IMR-90 (cell line): ENCODE measurements at regions not wholly inside any gene's neighbourhood (a gene's known extent, or its start where the extent isn't known, plus 50 kb on each side); places are given as distances from the start of the nearest gene placed in this dataset.

Experiments
- ATAC-seq: fragments of 200-7000 bp; cut with Tn5 transposase; 2 replicates; pipeline ENCODE4 v1.9.1; 2020; ENCODE audit warnings: low read depth, mild to moderate bottlenecking, moderate library complexity
- BruUV-seq: library from RNA; stranded (reverse); fragments of 400-500 nt; replicated peaks from 2 replicates; lab custom pipeline; 2021; lab: Mats Ljungman, UMichigan
- CTCF ChIA-PET: fragments of 300-600 bp; formaldehyde crosslinking; extraction: SDS; loops from one replicate; lab custom pipeline; 2021; ENCODE audit warnings: antibody characterized with exemption; lab: Yijun Ruan, JAX
- POLR2A ChIA-PET: fragments of 300-600 bp; sonication (Branson Sonifier 250); formaldehyde crosslinking; loops from one replicate; lab custom pipeline; 2022; ENCODE audit warnings: antibody characterized with exemption; ENCODE audit not compliant: unreplicated experiment; lab: Charles Lee
- DNase-seq: peaks from one replicate; pipeline ENCODE4 v3.0.0; 2013
- H2AFZ ChIP-seq: replicated peaks from 2 replicates; pipeline ENCODE3; 2013; ENCODE audit warnings: low read length, mild to moderate bottlenecking; ENCODE audit not compliant: poor library complexity
- H2AK5ac ChIP-seq: 2 replicates; pipeline ENCODE4 v1.6.1; 2013; ENCODE audit warnings: low read depth, low read length, inconsistent platforms
- H2AK9ac ChIP-seq: replicated peaks from 2 replicates; pipeline ENCODE3; 2013; ENCODE audit warnings: mild to moderate bottlenecking, low read depth, low read length, moderate library complexity; ENCODE audit not compliant: poor library complexity
- H2BK120ac ChIP-seq: 2 replicates; pipeline ENCODE4 v1.6.1; 2013; ENCODE audit warnings: low read depth, low read length, inconsistent platforms
- H2BK15ac ChIP-seq: 3 replicates; pipeline ENCODE4 v1.6.1; 2013; ENCODE audit warnings: low read depth, low read length, inconsistent platforms
- H2BK20ac ChIP-seq: 2 replicates; pipeline ENCODE4 v1.6.1; 2013; ENCODE audit warnings: low read depth, mild to moderate bottlenecking, inconsistent platforms, low read length, moderate library complexity
- H2BK5ac ChIP-seq: 2 replicates; pipeline ENCODE4 v1.6.1; 2013; ENCODE audit warnings: mild to moderate bottlenecking, low read depth, low read length, inconsistent platforms; ENCODE audit not compliant: poor library complexity, severe bottlenecking
- H3K14ac ChIP-seq: replicated peaks from 2 replicates; pipeline ENCODE4 v1.6.1; 2013; ENCODE audit warnings: low read depth, low read length, inconsistent platforms
- H3K18ac ChIP-seq: 2 replicates; pipeline ENCODE4 v1.6.1; 2013; ENCODE audit warnings: low read depth, low read length, control low read depth
- H3K23ac ChIP-seq: 2 replicates; pipeline ENCODE4 v1.6.1; 2013; ENCODE audit warnings: low read depth, low read length, inconsistent platforms
- H3K27ac ChIP-seq: 2 replicates; pipeline ENCODE4 v1.5.1; 2013; ENCODE audit warnings: mild to moderate bottlenecking, control low read depth, low read length; ENCODE audit not compliant: insufficient read depth
- H3K27me3 ChIP-seq: 2 replicates; pipeline ENCODE4 v1.6.1; 2013; ENCODE audit warnings: low read length; ENCODE audit not compliant: control insufficient read depth, insufficient read depth
- H3K36me3 ChIP-seq: 2 replicates; pipeline ENCODE4 v1.6.1; 2013; ENCODE audit warnings: low read length, mixed read lengths; ENCODE audit not compliant: control insufficient read depth, insufficient read depth
- H3K4ac ChIP-seq: 2 replicates; pipeline ENCODE4 v1.6.1; 2013; ENCODE audit warnings: low read depth, low read length, inconsistent platforms
- H3K4me1 ChIP-seq: 2 replicates; pipeline ENCODE4 v1.6.1; 2013; ENCODE audit warnings: low read length, mixed read lengths; ENCODE audit not compliant: control insufficient read depth, insufficient read depth
- H3K4me2 ChIP-seq: 2 replicates; pipeline ENCODE4 v1.6.1; 2013; ENCODE audit warnings: low read depth, mild to moderate bottlenecking, control low read depth, low read length, moderate library complexity
- H3K4me3 ChIP-seq: 2 replicates; pipeline ENCODE4 v1.5.1; 2013; ENCODE audit warnings: low read depth, mild to moderate bottlenecking, control low read depth, low read length, moderate library complexity; ENCODE audit not compliant: insufficient read depth
- H3K56ac ChIP-seq: 2 replicates; pipeline ENCODE4 v1.6.1; 2013; ENCODE audit warnings: low read length, inconsistent platforms; ENCODE audit not compliant: insufficient read depth; ENCODE audit errors: extremely low read depth
- H3K79me1 ChIP-seq, 2 experiments: 2 replicates each; pipeline ENCODE4 v1.6.1; 2013; ENCODE audit warnings: low read length in 2 of 2, inconsistent platforms in 1 of 2, low read depth in 1 of 2
- H3K9ac ChIP-seq: 2 replicates; pipeline ENCODE4 v1.6.1; 2013; ENCODE audit warnings: low read depth, low read length, control low read depth
- H3K9me1 ChIP-seq: 2 replicates; pipeline ENCODE4 v1.6.1; 2013; ENCODE audit warnings: low read length, inconsistent platforms; ENCODE audit not compliant: insufficient read depth
- H3K9me3 ChIP-seq: 2 replicates; pipeline ENCODE4 v1.6.1; 2013; ENCODE audit warnings: low read length; ENCODE audit not compliant: control insufficient read depth, insufficient read depth
- H4K20me1 ChIP-seq: 2 replicates; pipeline ENCODE4 v1.6.1; 2013; ENCODE audit warnings: low read length, inconsistent platforms; ENCODE audit not compliant: insufficient read depth
- H4K5ac ChIP-seq: 2 replicates; pipeline ENCODE4 v1.6.1; 2013; ENCODE audit warnings: mild to moderate bottlenecking, low read depth, low read length, control low read depth
- H4K8ac ChIP-seq, 2 experiments: 2 replicates each; pipeline ENCODE4 v1.6.1; 2013; ENCODE audit warnings: low read depth in 2 of 2, low read length in 2 of 2, control low read depth in 1 of 2, inconsistent platforms in 1 of 2
- H4K91ac ChIP-seq: 2 replicates; pipeline ENCODE4 v1.6.1; 2013; ENCODE audit warnings: low read depth, low read length, inconsistent platforms; ENCODE audit not compliant: insufficient read depth
- CEBPB ChIP-seq: IDR thresholded peaks from 2 replicates; pipeline ENCODE4 v1.6.1; 2012; ENCODE audit warnings: low read depth, low read length, improper control_type of control experiment
- CHD1 ChIP-seq: IDR thresholded peaks from 2 replicates; pipeline ENCODE4 v1.6.1; 2012; ENCODE audit warnings: low read depth, low read length, improper control_type of control experiment
- CTCF ChIP-seq: conservative IDR thresholded peaks from 2 replicates; pipeline ENCODE4 v1.5.1; 2012; ENCODE audit warnings: mild to moderate bottlenecking, low read depth, low read length, improper control_type of control experiment
- FOS ChIP-seq: fragments of 150-350 bp; IDR thresholded peaks from 2 replicates; pipeline ENCODE4 v1.6.1; 2016; ENCODE audit warnings: low read depth, low read length
- MAZ ChIP-seq: IDR thresholded peaks from 2 replicates; pipeline ENCODE4 v1.6.1; 2012; ENCODE audit warnings: low read depth, mild to moderate bottlenecking, low read length, improper control_type of control experiment, moderate library complexity, borderline replicate concordance
- NFE2L2 ChIP-seq: fragments of 150-350 bp; IDR thresholded peaks from 2 replicates; pipeline ENCODE4 v1.6.1; 2016; ENCODE audit warnings: low read depth, mild to moderate bottlenecking, low read length
- POLR2A ChIP-seq: IDR thresholded peaks from 2 replicates; pipeline ENCODE4 v1.6.1; 2012; ENCODE audit warnings: mild to moderate bottlenecking, low read depth, low read length
- RAD21 ChIP-seq: IDR thresholded peaks from 2 replicates; pipeline ENCODE4 v1.6.1; 2012; ENCODE audit warnings: low read length, improper control_type of control experiment
- RCOR1 ChIP-seq: IDR thresholded peaks from 2 replicates; pipeline ENCODE4 v1.6.1; 2012; ENCODE audit warnings: mild to moderate bottlenecking, low read length, improper control_type of control experiment; ENCODE audit not compliant: insufficient replicate concordance
- RFX5 ChIP-seq: IDR thresholded peaks from 2 replicates; pipeline ENCODE4 v1.8.0; 2012; ENCODE audit warnings: low read depth, mild to moderate bottlenecking, low read length, moderate library complexity
- USF2 ChIP-seq: fragments of 150-350 bp; IDR thresholded peaks from 2 replicates; pipeline ENCODE4 v1.6.1; 2017; ENCODE audit warnings: mild to moderate bottlenecking, antibody characterized with exemption, low read length, low read depth
- WGBS, 2 experiments: methylation state at CpG; one replicate each; pipeline versions ENCODE4 v1.1.5 to v1.1.7; 2013; ENCODE audit warnings: missing lambda C conversion rate in 2 of 2; ENCODE audit not compliant: insufficient read length in 1 of 2; ENCODE audit errors: extremely low coverage in 2 of 2; 5-methylcytosine and 5-hydroxymethylcytosine counted together
- dilution Hi-C: fragments of 300-500 bp; cut with HindIII; formaldehyde crosslinking; loops from one replicate; pipeline ENCODE4 v1.14.3; 2018; ENCODE audit warnings: low sequenced_read_pairs; ENCODE audit not compliant: unreplicated experiment
- in situ Hi-C: fragments of 300-500 bp; cut with MboI; formaldehyde crosslinking; loops from 3 replicates; pipeline ENCODE4 v1.14.3; 2019; ENCODE audit warnings: low sequenced_read_pairs, inconsistent platforms, mixed read lengths
- intact Hi-C: fragments of 100-400 bp; cut with micrococcal nuclease; formaldehyde crosslinking; loops from 2 replicates; pipeline ENCODE4 v1.10.0; 2022

DNA sequence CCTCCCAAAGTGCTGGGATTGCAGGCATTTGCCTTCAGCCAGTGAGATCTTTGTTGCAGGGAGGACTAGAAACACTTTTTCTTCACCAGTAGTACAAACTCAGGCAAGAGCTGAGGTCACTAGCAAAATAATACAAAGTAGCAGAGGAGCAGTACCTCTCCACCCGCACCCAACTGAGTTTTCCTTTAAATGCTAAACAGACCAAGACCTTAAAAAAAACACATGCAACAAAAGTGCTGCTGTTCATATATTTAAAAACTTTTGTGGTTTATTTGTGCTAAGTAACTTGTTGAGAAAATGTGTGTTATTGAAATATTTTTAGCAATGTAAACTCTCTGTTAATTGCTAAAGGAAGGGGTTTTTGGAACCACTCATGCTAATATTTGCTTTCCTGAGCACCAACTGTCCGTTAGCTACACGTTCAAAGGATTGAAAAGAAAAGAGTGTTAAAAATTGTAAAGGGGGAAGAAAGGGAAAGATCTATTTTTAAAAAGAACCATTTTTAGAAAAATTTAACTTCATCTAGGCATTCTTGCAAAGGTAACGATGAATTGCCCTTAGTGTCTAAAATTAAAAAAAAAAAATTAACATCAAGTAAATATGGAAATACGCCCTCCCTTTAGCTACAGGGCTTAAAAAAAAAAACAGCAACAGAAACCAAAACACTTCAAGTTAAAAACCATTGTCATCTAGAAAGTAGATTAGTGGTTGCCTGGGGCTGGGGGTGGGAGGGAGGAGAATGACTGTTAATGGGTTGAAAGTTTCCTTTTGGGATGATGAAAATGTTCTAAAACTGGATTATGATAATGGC lies 114.0 kb upstream of the KRAS start:
- Histone ChIP-seq H3K4me3 (no peak overlapping the region), H3K14ac (no peak overlapping the region), H2BK20ac (no peak overlapping the region), H3K9me3 (no peaks in the 10 kb centered on the region), H3K9ac (no peak overlapping the region), H3K27ac (no peak overlapping the region), H3K4me1 (no peaks in the 10 kb centered on the region), H3K4me2 (no peak overlapping the region), H2AFZ (no peak overlapping the region), H2AK5ac (no peak overlapping the region), H2BK120ac (no peak overlapping the region), H3K9me1 (no peaks in the 10 kb centered on the region), H4K5ac (no peak overlapping the region), H2AK9ac (no peak overlapping the region), H3K18ac (no peak overlapping the region), H2BK5ac (no peak overlapping the region), H3K36me3 (no peaks in the 10 kb centered on the region), H3K4ac (no peak overlapping the region), H3K56ac (no peak overlapping the region), H3K27me3 (no peaks in the 10 kb centered on the region), H2BK15ac (no peak overlapping the region), H4K8ac (no peak overlapping the region), H4K91ac (no peak overlapping the region), H3K79me1 (no peaks in the 10 kb centered on the region), H3K23ac (no peak overlapping the region), H4K20me1 (no peaks in the 10 kb centered on the region)
- in situ Hi-C loops, result no loop called here
- BruUV-seq, result no TSS peak
- TF ChIP-seq USF2 (no peak), CHD1 (no peak), RCOR1 (no peak), CTCF (no peak), RAD21 (no peak), FOS (no peak), RFX5 (no peak), CEBPB (no peak), POLR2A (no peak), NFE2L2 (no peak), MAZ (no peak)
- CTCF ChIA-PET, result interaction anchor here (0.7 kb wide), 1 partner anchor 368 kb away, joined by 3 read pairs; no protein-coding TSS in a partner anchor
- WGBS, 2 experiments, result no CpG with 5 or more reads among the region's 5 CpGs
- dilution Hi-C loops, result no loop called here
- POLR2A ChIA-PET, result no interaction called here
- DNase-seq, result no peak
- no peak for ATAC-seq
- intact Hi-C loops, result no loop called here
